GM18868 (cell line): ENCODE measurements at regions not wholly inside any gene's neighbourhood (a gene's known extent, or its start where the extent isn't known, plus 50 kb on each side); places are given as distances from the start of the nearest gene placed in this dataset.

Source experiments
- ATAC-seq: cut with Tn5 transposase; IDR thresholded peaks from one replicate; pipeline ENCODE4 v1.9.1; 2021; ENCODE audit warnings: mild to moderate bottlenecking, moderate library complexity; ENCODE audit not compliant: unreplicated experiment

DNA sequence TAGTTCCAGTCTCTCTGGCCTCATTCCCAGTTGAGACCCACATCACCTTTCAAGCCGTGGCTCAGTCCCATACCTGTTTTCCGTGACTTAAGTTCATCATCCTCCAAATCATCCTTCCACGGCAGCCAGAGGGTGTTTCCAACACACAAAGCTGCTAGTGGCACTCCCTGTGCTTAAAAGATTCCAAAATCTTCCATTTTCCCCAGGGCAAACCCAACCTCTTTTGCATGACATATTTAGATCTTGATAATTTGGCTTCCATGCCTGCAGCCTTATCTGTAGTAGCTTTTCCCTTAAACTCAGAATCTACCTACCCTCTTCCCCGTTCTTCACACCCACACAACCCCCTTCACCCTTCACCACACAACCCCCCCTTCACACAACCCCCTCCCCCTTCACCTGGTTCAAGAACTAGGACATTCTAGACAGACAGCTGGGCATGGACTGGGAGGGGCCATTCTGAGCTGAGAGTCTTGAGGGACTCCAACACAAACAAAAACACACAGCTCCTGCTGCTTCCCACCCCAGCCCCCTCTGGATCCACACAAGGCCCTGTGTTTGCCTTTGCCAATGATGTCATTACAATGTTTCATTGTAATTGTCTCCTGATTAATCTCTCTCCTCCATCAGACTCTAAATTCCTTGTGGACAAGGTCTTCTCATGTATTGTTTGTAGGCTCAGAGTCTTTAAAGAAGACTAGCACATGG is 268.2 kb downstream of the SH3GL2 start:
- no peak for ATAC-seq

GRCh38 chr9:17847908-17848307 is 269.0 kb downstream of the SH3GL2 start:
- ATAC-seq, result no peak

DNA sequence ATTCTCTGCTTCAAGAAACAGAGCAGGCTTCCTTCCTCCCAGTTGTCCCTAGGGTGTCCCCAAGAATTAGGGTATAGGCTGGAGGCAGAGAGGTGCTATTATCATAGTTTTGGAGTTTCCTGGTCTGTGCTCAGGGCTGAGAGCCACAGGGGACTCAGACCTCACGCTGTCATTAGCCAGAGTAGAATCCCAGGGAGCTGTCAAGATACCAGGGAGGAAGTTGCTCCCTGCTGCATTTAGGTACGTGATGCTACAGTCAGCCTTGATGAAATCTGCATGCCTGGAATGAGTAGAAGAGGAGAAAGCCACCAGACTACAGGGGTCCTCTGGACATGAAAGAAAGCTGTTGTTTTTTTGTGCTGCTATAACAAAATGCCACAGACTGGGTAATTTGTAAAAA is 273.2 kb downstream of the SH3GL2 start:
- no peak for ATAC-seq

GRCh38 chr9:17854487-17854886 is 275.6 kb downstream of the SH3GL2 start:
- ATAC-seq, result no peak

DNA sequence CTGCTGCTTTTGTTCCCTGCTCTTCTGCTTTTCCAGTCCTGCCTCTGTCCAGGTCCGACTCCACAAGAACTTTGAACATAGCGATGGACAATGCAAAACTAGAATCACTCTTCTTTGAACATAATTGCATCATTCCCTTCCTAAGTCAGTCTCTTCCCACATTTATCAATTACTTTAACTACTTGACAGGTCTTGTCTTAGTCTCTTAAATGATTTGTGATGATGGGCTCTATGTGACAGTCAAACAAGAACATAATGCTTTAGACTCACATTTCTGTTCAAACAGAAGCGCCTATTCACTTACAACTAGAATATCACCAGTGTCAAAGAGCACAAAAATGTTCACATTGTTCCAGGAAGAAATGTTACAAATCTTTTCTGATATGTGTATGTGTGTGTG is 278.1 kb downstream of the SH3GL2 start:
- no peak for ATAC-seq

DNA sequence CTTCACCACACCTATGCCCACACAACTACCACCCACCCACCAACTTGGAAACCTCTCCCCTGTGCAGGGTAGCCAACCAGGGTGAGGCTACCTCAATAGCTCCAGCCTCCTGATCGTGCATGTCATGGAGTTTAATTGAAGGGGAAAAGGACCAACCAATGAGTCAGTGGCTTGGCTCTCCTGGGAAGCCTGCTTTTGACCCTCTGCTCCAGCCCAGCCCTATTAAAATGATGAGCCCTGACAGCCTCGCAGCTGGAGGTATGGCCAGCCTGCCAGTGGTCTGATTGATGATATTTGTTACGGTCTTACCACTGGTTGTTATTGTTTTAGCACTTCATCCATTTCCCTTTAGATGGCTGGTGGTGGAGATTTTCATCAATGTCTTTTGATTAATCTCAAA is 280.4 kb downstream of the SH3GL2 start:
- ATAC-seq, result no peak

- no peak for ATAC-seq
Observed at GRCh38 chr9:17859987-17860386, 281.1 kb downstream of the SH3GL2 start.

- no peak for ATAC-seq
Observed at GRCh38 chr9:17862101-17862500, 283.2 kb downstream of the SH3GL2 start.

DNA sequence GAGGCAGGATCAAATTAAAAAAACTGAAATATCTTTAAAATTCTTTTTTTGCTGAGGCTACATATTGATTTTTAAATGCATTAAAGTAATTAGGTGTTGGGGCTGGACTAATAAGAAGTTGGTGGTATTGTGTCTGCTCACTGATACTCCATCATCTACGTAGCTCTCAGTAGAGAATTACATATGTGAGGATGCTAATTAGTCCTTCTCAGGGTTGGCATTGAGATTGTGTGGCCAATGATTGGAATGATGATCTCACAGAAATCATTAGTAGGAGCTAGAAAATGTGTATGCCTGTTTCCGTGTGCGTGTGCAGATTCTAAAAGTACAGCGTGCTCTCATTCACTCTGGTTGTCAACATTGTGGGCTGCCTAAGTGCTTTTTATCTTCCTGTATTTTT is 283.8 kb downstream of the SH3GL2 start:
- no peak for ATAC-seq

DNA sequence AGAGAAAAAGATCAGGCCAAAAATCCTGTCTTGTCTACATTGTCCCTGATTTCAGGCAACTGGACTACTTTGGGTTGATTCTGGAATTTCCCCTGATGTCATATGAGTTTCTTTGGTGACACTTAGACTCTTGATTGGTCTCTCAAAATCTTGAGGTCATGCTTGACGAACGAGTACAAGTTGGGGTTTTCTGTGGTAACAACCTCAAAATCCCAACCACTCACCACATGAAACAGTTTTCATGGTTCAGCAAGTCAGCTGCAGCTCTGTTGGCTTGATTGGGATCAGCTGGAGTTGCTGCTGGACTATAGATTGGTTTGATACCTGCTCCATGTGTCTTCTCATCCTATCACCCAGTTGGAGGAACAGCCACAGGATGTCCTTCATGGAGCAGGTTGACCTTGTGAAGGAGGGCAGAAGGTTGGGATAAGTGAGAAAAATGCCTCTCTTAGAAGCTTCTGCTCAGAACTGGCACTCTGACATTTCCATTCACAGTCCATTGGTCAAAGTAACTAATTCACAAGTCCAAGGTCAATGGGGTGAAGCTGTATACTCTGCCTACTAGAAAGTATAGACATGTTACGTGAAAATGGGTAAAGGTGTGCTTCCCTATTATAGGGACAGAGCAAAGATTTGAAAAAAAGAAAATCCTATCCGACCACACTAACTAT is 284.5 kb downstream of the SH3GL2 start:
- peak; percentile 91 for ATAC-seq

- ATAC-seq, result no peak
Observed at GRCh38 chr9:17863924-17864323, 285.1 kb downstream of the SH3GL2 start.

DNA sequence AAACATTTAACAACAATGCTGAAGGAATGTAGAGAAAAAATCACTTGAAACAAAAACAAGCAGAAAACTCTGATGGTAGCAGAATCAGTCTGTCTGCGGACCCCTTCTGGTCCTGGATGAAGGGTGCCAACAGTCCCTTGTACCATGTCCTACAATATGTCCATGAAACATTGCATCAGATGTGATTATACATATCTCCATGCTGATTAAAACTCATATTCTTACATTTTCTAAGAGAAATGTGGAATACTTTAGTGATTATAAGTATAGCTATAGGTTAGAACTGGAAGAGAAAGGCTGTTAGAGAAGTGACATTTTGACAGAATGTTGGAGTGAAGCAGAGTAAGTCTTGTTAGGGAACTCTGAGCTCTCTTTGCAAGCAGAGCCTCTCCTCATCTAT is 286.1 kb downstream of the SH3GL2 start:
- ATAC-seq, result no peak

DNA sequence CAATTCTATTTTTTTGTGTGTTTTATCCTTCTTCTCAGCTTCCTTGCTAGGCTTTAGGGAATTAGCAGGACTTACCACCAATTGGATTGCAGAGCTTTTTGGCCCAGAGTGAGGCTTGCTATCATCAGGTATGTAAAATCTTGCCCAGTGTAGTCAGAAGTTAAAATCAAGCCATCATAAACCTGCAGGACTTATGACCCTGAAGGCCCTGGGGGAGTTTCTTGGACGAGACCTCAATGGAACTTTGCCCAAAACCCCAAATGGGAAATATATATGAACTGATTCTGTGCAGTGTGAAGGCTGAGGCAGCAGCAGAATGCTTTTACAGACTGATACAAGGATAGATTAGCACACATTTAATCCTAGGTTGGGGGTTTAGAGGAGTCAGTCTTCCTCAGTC is 287.0 kb downstream of the SH3GL2 start:
- no peak for ATAC-seq

GRCh38 chr9:17870722-17871121 is 291.9 kb downstream of the SH3GL2 start:
- ATAC-seq, result no peak

DNA sequence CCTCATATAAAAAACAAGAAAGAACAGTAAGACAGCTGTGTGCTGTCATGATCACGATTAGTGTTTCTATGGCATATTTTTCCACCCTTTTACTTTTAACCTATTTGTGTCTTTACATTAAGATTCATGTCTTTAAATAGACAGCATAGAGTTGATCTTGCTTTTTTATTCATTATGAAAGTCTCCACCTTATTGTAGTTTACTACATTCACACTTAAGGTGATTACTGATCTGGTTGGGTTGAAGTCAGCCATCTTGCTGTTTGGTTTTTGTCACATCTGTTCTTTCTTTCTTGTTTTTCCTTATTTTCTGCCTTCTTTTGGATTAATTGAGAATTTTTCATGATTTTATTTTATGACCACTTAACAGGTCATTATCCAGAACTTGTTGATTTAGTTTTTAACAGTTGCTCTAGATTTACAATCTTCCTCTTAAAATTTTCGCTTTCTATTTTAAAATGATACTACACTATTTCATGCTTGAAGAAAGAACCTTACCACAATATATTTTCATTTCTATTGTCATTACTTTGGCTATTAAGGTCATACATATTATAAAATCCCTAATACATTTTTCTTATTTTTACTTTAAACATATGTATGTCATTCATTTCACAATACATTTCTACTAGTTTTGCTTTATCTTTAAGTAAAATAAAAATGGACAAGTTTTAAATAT is 292.5 kb downstream of the SH3GL2 start:
- ATAC-seq, result no peak

DNA sequence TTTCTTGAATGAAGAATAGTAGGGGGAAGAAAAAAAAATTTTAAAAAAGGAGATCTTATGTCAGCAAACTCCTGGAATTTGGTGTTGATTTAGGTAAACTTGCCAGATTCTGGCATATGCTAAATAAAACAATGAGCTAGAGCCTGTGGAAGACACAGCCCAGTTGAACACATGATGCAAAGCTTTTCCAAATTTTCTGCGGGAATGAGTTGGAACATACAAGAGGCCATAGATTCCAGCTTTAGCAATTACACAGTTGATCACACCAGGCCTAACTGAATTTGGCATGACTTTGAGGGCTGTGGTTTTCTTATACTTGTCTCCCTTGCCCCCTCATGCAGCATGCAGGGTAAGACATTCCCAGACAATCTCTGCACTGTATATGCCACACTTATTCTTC is 297.0 kb downstream of the SH3GL2 start:
- ATAC-seq, result no peak

DNA sequence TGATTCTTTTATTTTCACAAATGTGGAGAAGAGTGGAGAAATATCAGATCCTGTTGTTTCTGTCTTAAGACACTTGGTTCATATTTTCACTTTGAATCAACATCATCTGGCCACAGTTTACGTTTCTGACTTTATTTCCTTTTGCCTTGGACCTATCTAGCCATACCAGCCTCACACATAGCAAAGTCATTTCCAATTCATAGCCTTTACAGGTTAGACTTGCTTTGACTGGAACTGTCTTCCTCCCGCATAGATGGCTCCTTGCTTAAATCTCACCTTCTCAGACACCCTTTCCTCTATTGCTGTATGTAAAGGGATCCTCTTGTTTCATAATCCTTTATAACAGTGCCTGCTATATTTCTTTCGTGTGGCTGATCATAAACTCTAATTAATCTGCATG is 297.8 kb downstream of the SH3GL2 start:
- peak; percentile 38 for ATAC-seq

DNA sequence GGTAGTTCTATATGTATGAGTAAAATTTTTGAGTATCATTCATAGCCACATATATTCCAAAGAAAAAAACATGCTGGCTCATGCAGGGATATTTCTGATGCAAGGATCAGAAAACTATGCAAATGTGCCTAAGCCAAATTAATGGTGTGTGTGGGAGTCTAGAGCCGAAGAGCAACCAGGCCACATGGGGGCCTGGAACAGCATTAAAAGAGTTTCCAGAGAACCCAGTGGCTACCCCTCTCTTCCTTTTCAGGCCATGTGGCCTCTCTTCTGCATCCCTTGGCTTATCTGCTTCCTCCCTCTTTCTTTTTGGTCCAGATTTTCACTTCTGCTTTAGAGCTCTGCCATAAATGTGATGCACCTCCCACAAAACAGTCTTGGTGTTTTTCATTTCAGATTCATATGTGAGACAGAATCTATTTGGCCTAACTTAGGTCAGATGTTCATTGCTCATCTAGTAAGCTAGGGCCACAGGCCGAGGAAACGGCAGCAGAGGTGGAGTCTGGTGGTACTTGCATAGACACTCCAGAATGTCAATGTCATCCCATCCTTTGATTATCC is 300.0 kb downstream of the SH3GL2 start:
- peak; percentile 50 for ATAC-seq

GRCh38 chr9:17881371-17881770 is 302.5 kb downstream of the SH3GL2 start:
- ATAC-seq, result no peak

DNA sequence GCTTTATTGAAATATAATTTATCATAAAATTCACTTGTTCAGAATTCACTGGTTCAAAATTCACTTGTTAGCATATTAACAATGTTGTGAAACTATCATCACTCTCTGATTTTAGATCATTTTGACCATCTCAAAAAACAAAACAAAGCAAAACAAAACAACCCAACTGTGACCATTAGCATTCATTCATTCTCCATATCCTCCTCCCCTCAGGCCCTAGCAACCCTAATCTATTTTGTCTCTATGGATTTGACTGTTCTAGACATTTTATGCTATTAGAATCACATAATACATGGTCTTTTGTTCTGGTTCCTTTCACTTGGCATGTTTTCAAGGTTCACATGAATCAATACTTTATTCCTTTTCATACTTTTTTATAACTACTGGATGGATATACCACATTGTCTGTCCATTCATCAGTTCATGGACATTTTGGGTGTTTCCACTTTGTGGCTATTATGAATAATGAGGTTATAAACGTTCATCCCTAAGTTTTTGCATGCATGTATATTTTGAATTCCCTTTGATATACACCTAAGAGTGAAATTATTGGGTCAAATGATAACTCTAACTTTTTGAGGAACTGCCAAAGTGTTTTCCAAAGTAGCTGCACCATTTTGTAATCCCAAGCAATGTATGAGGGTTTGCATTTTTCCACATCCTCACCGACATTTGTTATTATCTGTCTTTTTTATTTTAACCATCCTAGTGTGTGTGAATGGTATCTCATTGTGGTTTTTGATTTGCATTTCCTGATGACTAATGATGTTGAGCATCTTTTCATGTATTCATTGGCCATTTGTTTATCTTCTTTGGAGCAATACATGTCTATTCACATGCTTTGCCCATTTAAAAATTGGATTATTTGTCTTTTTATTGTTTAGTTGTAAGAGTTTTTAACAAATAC is 304.1 kb downstream of the SH3GL2 start:
- no peak for ATAC-seq

- ATAC-seq, result no peak
Observed at GRCh38 chr9:17888066-17888465, 309.2 kb downstream of the SH3GL2 start.
